ENCODE measurements at regions not wholly inside any gene's neighbourhood (a gene's known extent, or its start where the extent isn't known, plus 50 kb on each side); places are given as distances from the start of the nearest gene placed in this dataset.

DNA sequence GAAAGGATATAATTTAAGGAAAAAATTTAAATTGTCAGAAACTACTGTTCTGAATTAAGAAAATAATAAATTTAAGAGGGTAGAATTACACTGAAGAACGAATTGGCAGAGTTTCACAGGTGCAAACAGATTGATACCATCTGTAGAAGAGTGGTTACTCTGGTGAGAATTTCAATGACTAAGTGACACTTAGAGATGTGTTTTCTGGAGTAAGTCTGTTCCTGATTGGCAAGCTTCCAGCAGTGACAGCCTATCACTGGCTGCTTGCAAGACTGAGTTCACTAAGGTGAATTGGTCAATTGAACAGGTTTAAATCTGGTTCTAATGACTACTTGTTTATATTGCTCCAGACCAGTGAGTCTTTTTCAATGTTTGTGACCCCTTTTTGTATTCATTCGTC, 838.2 kb upstream of the RGS18 start:
- TF ChIP-seq CEBPZ (IDR thresholded peaks at IDR 0.05; ENCODE audit: low read length), result no peak
- no peak for TF ChIP-seq FOSL2 (CRISPR knock-in tag; IDR thresholded peaks at IDR 0.05)
- no peak for TF ChIP-seq NFE2 (CRISPR knock-in tag; IDR thresholded peaks at IDR 0.05)
- TF ChIP-seq, protein P1, sequence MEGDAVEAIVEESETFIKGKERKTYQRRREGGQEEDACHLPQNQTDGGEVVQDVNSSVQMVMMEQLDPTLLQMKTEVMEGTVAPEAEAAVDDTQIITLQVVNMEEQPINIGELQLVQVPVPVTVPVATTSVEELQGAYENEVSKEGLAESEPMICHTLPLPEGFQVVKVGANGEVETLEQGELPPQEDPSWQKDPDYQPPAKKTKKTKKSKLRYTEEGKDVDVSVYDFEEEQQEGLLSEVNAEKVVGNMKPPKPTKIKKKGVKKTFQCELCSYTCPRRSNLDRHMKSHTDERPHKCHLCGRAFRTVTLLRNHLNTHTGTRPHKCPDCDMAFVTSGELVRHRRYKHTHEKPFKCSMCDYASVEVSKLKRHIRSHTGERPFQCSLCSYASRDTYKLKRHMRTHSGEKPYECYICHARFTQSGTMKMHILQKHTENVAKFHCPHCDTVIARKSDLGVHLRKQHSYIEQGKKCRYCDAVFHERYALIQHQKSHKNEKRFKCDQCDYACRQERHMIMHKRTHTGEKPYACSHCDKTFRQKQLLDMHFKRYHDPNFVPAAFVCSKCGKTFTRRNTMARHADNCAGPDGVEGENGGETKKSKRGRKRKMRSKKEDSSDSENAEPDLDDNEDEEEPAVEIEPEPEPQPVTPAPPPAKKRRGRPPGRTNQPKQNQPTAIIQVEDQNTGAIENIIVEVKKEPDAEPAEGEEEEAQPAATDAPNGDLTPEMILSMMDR (CRISPR knock-in tag; IDR thresholded peaks at IDR 0.05), result no peak
- TF ChIP-seq, protein P2, sequence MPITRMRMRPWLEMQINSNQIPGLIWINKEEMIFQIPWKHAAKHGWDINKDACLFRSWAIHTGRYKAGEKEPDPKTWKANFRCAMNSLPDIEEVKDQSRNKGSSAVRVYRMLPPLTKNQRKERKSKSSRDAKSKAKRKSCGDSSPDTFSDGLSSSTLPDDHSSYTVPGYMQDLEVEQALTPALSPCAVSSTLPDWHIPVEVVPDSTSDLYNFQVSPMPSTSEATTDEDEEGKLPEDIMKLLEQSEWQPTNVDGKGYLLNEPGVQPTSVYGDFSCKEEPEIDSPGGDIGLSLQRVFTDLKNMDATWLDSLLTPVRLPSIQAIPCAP (CRISPR knock-in tag; IDR thresholded peaks at IDR 0.05; ENCODE audit: low read depth), result no peak
- no peak for TF ChIP-seq EP300 (IDR thresholded peaks at IDR 0.05; ENCODE audit: low read depth in 2 of 2, low read length in 2 of 2)
- TF ChIP-seq EP300 (CRISPR knock-in tag; IDR thresholded peaks at IDR 0.05; ENCODE audit: borderline replicate concordance), result no peak
- TF ChIP-seq POLR2A (IDR thresholded peaks at IDR 0.05; ENCODE audit: insufficient read depth in 1 of 2, low read depth in 2 of 2, low read length in 2 of 2), result no peak
- no peak for TF ChIP-seq MYC (CRISPR knock-in tag; IDR thresholded peaks at IDR 0.05; ENCODE audit: borderline replicate concordance)
- TF ChIP-seq ZNF232 (CRISPR knock-in tag; IDR thresholded peaks at IDR 0.05; ENCODE audit: borderline replicate concordance), result no peak
- no peak for TF ChIP-seq CHCHD3 (CRISPR knock-in tag; IDR thresholded peaks at IDR 0.05)
- no peak for TF ChIP-seq USF2 (IDR thresholded peaks at IDR 0.05; ENCODE audit: low read depth, low read length)
- TF ChIP-seq USF2 (CRISPR knock-in tag; IDR thresholded peaks at IDR 0.05; ENCODE audit: borderline replicate concordance), result no peak
- no peak for TF ChIP-seq SRY (CRISPR knock-in tag; IDR thresholded peaks at IDR 0.05)
- no peak for TF ChIP-seq SNRNP70 (IDR thresholded peaks at IDR 0.05; ENCODE audit: low read depth, low read length)
- TF ChIP-seq, protein P3, sequence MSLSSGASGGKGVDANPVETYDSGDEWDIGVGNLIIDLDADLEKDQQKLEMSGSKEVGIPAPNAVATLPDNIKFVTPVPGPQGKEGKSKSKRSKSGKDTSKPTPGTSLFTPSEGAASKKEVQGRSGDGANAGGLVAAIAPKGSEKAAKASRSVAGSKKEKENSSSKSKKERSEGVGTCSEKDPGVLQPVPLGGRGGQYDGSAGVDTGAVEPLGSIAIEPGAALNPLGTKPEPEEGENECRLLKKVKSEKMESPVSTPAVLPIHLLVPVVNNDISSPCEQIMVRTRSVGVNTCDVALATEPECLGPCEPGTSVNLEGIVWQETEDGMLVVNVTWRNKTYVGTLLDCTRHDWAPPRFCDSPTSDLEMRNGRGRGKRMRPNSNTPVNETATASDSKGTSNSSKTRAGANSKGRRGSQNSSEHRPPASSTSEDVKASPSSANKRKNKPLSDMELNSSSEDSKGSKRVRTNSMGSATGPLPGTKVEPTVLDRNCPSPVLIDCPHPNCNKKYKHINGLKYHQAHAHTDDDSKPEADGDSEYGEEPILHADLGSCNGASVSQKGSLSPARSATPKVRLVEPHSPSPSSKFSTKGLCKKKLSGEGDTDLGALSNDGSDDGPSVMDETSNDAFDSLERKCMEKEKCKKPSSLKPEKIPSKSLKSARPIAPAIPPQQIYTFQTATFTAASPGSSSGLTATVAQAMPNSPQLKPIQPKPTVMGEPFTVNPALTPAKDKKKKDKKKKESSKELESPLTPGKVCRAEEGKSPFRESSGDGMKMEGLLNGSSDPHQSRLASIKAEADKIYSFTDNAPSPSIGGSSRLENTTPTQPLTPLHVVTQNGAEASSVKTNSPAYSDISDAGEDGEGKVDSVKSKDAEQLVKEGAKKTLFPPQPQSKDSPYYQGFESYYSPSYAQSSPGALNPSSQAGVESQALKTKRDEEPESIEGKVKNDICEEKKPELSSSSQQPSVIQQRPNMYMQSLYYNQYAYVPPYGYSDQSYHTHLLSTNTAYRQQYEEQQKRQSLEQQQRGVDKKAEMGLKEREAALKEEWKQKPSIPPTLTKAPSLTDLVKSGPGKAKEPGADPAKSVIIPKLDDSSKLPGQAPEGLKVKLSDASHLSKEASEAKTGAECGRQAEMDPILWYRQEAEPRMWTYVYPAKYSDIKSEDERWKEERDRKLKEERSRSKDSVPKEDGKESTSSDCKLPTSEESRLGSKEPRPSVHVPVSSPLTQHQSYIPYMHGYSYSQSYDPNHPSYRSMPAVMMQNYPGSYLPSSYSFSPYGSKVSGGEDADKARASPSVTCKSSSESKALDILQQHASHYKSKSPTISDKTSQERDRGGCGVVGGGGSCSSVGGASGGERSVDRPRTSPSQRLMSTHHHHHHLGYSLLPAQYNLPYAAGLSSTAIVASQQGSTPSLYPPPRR (CRISPR knock-in tag; IDR thresholded peaks at IDR 0.05; ENCODE audit: borderline replicate concordance), result no peak

Measured in HepG2 (cell line).